ENCODE measurements at regions not wholly inside any gene's neighbourhood (a gene's known extent, or its start where the extent isn't known, plus 50 kb on each side); places are given as distances from the start of the nearest gene placed in this dataset.

DNA sequence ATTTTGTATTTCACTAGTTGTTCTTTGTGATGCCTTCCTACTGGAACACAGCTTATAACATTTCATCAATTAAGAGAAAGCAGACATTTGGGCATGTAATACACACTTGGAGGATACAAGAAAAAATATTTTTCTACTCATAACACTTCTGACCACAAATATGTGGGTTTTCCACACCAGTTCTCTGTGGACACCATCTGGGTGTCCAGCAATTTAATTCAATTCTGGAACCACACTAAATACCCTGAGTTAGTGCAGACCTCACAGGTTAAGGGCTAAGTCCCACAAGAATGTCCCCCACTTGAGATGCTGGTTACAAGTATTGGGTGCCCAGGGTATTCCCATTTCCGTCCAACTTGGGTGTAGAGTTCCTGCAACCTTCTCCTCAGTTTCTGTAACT, 91.1 kb upstream of the SKOR2 start:
- Histone ChIP-seq H2AFZ (ENCODE audit: low read depth, low read length) (no peak overlapping the region), H3K36me3 (ENCODE audit: control insufficient read depth in 2 of 2, extremely low read depth in 1 of 2, insufficient read depth in 2 of 2, low read length in 2 of 2) (no peaks in the 10 kb centered on the region), H3K4me3 (replicated peaks in 1 of 3; ENCODE audit: insufficient read depth in 1 of 3, low read depth in 1 of 3, low read length in 3 of 3) (no peak overlapping the region), H3K4me2 (ENCODE audit: insufficient read depth, low read length) (no peak overlapping the region), H3K9ac (replicated peaks; ENCODE audit: extremely low read depth, insufficient read depth, low read length) (no peak overlapping the region), H4K20me1 (replicated peaks; ENCODE audit: control insufficient read depth, extremely low read depth, insufficient read depth, low read length) (no peaks in the 10 kb centered on the region), H3K27me3 (ENCODE audit: control insufficient read depth in 2 of 2, insufficient read depth in 2 of 2, low read length in 2 of 2) (no peaks in the 10 kb centered on the region), H3K9me1 (replicated peaks; ENCODE audit: control insufficient read depth, extremely low read depth, insufficient read depth, low read length) (no peaks in the 10 kb centered on the region), H3K9me3 (replicated peaks; ENCODE audit: control insufficient read depth, insufficient read depth, low read length) (no peaks in the 10 kb centered on the region), H3K27ac (ENCODE audit: insufficient read depth, low read depth, low read length) (no peak overlapping the region), H3K4me1 (ENCODE audit: control insufficient read depth, extremely low read depth, insufficient read depth, low read length) (no peaks in the 10 kb centered on the region), H3K79me2 (ENCODE audit: control insufficient read depth, insufficient read depth, low read length) (no peaks in the 10 kb centered on the region)
- intact Hi-C loops (cut with micrococcal nuclease): no loop called here
- dilution Hi-C loops (cut with MboI; ENCODE audit: extremely low pct_ligation_motif_present, low sequenced_read_pairs): no loop called here
- TF ChIP-seq EZH2 (IDR thresholded peaks at IDR 0.05; ENCODE audit: borderline replicate concordance, low read depth, low read length, severe bottlenecking) (no peak), POLR2A (IDR thresholded peaks at IDR 0.05; ENCODE audit: low read depth, low read length) (no peak), FOS (IDR thresholded peaks at IDR 0.05; ENCODE audit: borderline replicate concordance, insufficient read depth, low read length) (no peak), JUN (IDR thresholded peaks at IDR 0.05; ENCODE audit: borderline replicate concordance, insufficient read depth, insufficient read length, low read depth) (no peak), GATA2 (IDR thresholded peaks at IDR 0.05; ENCODE audit: insufficient read depth, insufficient read length, low read depth, low read length) (no peak), MYC (IDR thresholded peaks at IDR 0.05; ENCODE audit: low read depth, low read length) (no peak), POLR2AphosphoS5 (IDR thresholded peaks at IDR 0.05; ENCODE audit: insufficient read depth, low read depth, low read length) (no peak)
- TF ChIP-seq, protein P1, sequence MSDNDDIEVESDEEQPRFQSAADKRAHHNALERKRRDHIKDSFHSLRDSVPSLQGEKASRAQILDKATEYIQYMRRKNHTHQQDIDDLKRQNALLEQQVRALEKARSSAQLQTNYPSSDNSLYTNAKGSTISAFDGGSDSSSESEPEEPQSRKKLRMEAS (IDR thresholded peaks at IDR 0.05; ENCODE audit: insufficient read depth, insufficient read length): no peak
- TF ChIP-seq, protein P2, sequence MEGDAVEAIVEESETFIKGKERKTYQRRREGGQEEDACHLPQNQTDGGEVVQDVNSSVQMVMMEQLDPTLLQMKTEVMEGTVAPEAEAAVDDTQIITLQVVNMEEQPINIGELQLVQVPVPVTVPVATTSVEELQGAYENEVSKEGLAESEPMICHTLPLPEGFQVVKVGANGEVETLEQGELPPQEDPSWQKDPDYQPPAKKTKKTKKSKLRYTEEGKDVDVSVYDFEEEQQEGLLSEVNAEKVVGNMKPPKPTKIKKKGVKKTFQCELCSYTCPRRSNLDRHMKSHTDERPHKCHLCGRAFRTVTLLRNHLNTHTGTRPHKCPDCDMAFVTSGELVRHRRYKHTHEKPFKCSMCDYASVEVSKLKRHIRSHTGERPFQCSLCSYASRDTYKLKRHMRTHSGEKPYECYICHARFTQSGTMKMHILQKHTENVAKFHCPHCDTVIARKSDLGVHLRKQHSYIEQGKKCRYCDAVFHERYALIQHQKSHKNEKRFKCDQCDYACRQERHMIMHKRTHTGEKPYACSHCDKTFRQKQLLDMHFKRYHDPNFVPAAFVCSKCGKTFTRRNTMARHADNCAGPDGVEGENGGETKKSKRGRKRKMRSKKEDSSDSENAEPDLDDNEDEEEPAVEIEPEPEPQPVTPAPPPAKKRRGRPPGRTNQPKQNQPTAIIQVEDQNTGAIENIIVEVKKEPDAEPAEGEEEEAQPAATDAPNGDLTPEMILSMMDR (IDR thresholded peaks at IDR 0.05; ENCODE audit: extremely low read depth in 1 of 2, insufficient read depth in 1 of 2, low read depth in 1 of 2, low read length in 2 of 2): no peak
- DNase-seq (ENCODE audit: low read depth, low spot score) (no peak), FAIRE-seq (no peak)
- CTCF ChIA-PET: no interaction called here
- BruUV-seq (replicated peaks): no TSS peak
- POLR2A ChIA-PET: no interaction called here
